ENCODE measurements at regions not wholly inside any gene's neighbourhood (a gene's known extent, or its start where the extent isn't known, plus 50 kb on each side); places are given as distances from the start of the nearest gene placed in this dataset.
"Not testable (repeated sequence)": the region's sequence is repeated elsewhere in the genome, so short reads cannot be mapped to it uniquely, and the experiment has no call there.

- not testable (repeated sequence) for DNase-seq
These were observed 101.7 kb upstream of the NIPA1 start for GRCh38 chr15:22684786-22685185.

GRCh38 chr15:22699881-22700280 is 86.6 kb upstream of the NIPA1 start:
- DNase-seq = not testable (repeated sequence)

GRCh38 chr15:22710831-22711341 is 75.6 kb upstream of the NIPA1 start:
- not testable (repeated sequence) for DNase-seq

- DNase-seq = not testable (repeated sequence)
These were observed 72.5 kb upstream of the NIPA1 start for GRCh38 chr15:22713933-22714332.

GRCh38 chr15:22714358-22715132 is 71.9 kb upstream of the NIPA1 start:
- not testable (repeated sequence) for DNase-seq

GRCh38 chr15:22715133-22715845 is 71.2 kb upstream of the NIPA1 start:
- DNase-seq = not testable (repeated sequence)

GRCh38 chr15:22719980-22720379 is 66.5 kb upstream of the NIPA1 start:
- DNase-seq = not testable (repeated sequence)

- DNase-seq = not testable (repeated sequence)
These were observed 60.3 kb upstream of the NIPA1 start for GRCh38 chr15:22726104-22726503.

GRCh38 chr15:22735067-22735466 is 51.4 kb upstream of the NIPA1 start:
- not testable (repeated sequence) for DNase-seq

- DNase-seq = no peak
These were observed 50.7 kb upstream of the NIPA1 start for GRCh38 chr15:22735781-22736180.

- DNase-seq = not testable (repeated sequence)
These were observed 50.2 kb upstream of the NIPA1 start for GRCh38 chr15:22736200-22736599.
